ENCODE measurements at regions not wholly inside any gene's neighbourhood (a gene's known extent, or its start where the extent isn't known, plus 50 kb on each side); places are given as distances from the start of the nearest gene placed in this dataset.

DNA sequence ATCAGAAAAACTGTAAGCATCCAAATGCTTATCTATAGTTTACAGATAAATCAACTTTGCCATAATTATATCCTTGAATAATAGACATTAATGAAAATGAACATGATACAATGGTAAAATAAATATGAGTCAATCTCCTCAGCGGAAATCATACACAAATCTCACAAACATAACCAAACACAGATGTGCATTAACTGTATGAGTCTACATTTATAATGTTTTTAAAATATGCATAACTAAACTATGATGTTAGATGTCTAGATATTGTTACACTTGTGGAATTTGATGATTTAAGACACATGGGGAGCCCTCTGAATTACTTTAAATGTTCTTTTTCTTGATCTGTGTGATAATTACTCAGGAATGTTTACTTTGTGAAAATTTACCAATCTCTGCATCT is 951.2 kb downstream of the TECRL start:
- DNase-seq: no peak

DNA sequence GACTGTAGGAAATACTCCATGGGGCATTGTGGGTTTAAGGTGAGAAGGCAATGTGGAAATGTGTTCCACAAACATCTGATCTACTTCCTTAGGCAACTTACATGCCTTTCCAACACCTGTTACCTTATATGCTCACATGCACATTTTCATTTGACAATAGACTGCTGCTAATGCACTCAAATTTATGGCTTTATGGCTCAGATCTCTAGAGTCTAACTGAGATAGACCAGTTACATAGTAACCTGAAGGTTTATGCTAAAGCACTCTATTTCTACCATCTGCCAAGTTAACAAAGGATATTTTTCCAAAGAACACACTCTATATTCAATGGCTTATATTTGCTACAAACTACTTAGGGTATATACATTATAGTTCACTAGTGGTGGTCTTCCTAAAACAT is 969.0 kb downstream of the TECRL start:
- no peak for DNase-seq

DNA sequence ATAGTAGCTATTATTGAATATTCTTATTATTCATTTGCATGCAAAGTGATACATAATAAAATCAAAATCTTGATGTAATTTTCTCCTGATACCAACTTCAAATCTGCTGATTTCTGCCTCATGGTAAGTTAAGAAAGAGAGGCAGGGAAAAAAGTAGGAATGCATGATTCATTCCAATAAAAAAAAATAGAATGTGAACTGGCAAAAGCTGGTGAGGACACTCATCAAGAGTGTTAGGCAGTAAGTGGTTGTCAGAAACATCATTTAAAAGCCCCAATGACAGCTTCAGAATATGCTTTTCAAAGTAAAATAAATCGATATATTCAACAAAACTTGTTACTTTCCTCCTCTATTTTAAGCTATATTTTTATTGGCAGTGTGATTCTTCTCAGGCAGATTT is 979.1 kb downstream of the TECRL start:
- no peak for DNase-seq

DNA sequence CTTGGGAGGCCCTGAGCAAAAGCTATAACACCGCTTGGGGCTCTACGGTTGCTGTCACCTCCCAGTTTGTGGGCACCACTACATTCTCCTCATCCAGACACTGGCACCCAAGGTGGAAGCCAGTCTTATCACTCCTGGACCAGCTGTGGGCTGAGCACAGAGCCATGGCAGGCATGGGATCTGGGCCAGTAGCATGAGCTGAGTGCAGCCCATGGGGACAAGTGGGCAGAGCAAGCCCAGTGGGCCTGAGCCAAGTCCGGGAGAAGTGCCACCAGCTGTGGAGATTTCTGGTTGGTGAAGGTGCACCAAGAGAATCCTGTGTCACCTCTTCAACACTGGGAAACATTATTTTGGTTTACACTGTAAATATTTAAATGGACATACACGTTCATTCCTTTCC is 1013.0 kb downstream of the TECRL start:
- DNase-seq: no peak

DNA sequence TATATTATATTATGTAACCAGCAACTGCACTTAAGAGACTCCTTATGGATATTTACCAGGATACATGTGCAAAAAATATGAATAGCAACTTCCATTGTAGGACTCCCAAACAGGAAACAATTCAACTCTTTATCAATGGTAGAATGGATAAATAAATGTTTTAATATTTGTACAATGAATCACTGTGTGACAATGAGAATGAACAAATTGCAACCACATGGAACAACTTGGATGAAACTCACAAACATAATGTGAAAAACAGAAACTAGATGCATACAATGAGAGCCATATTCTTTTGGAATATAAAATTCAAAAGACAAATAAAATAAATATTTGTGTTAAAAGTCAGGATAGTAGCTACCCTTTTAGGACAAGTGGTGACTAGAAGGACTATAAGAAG is 1015.7 kb downstream of the TECRL start:
- DNase-seq: no peak

DNA sequence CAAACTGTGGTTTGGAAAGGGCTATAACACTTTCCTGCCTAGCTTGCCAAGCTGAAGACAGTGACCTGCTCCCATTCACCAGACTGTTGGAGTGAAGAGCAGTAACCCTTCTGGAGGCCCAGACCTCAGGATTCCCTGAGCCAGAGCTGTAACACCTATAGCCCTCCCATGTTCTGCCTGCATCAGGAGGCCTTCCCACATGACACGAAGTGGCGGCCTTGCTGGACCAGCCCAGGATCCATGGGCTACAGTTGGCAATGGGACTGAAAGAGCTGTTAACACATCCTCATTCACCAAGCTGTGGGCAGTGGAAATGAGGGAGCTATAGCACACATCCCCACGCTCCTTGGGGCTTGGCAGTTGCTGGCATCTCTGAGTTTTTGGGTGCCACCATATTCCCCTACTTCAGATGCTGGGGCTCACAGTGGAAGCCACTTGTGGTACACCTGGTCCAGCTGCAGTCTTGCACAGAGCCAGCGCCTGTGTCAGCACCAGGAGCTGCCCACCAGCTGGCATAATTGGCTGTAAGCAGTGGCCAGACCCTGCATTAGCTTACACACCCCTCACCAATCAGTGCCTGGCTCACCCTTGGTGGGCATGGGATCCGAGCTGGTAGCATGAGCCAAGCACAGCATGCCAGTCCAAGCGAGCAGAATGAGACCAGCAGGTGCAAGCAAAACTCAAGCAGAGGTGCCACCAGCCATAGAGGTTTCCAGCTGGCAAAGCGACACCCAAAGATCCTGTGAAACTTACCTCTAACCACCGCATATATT is 1029.3 kb downstream of the TECRL start:
- no peak for DNase-seq

GRCh38 chr4:63371001-63371400 is 1038.2 kb downstream of the TECRL start:
- no peak for DNase-seq

DNA sequence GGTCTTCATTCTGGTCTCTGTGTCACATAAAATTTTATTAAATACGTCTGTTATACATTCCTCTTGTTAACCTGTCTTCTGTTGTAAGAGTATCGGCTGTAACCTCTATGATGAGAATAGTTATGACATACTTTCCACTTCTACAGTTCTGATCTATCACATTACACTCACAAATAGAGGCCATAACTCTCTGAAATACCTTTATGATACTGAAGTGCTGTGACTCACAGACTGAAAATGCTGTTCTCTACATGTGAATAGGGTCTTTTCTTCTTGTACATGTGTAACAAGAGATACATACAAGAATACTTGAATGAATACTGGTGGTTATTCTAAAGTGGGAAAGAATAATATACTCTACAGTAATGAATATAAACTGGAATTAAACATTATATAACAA is 1047.6 kb downstream of the TECRL start:
- DNase-seq: no peak

DNA sequence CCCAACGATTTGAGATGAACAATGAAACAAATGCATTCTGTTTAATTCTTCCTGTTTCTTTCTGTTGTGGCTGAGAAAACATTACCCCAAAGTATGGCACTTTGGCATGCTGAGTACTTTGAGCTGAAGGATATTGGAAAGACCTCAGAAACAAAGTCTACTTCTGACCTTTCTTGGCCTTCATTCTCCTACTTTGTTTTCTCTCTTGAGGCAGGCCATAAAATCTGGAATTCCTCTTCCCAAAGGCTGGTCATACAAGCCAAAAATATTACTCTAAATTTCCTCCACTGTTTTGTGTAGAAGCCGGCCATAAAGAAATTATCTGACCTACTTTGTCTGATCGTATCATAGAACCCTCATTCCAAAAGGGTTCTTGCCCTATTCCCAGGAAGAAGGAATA is 1048.2 kb downstream of the TECRL start:
- DNase-seq: no peak

- DNase-seq: no peak
These were observed 1059.6 kb downstream of the TECRL start for GRCh38 chr4:63349674-63350025.

GRCh38 chr4:63348735-63349673 is 1060.2 kb downstream of the TECRL start:
- DNase-seq: no peak

- DNase-seq: no peak
These were observed 1084.1 kb downstream of the TECRL start for GRCh38 chr4:63325140-63325539.

- no peak for DNase-seq
These were observed 1092.6 kb downstream of the TECRL start for GRCh38 chr4:63316633-63317032.

DNA sequence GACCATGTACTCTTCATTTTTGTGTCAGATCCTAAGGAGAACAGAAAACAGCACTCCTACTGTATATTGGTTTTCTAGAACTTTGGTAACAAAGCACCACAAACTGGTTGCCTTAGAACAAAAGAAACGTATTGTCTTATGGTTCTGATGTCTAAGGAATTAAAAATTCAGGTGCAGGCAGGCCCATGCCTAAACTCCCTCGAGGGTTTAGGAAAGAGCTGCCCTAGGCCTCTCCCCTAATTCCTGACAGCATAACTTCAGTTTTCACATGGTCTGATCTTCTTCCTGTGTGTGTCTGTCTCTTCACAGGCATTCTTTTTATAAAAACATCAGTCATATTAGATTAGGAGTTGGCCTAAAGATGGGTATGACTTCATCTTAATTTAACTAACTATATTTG is 1093.6 kb downstream of the TECRL start:
- no peak for DNase-seq

GRCh38 chr4:63308697-63309096 is 1100.6 kb downstream of the TECRL start:
- DNase-seq: no peak

DNA sequence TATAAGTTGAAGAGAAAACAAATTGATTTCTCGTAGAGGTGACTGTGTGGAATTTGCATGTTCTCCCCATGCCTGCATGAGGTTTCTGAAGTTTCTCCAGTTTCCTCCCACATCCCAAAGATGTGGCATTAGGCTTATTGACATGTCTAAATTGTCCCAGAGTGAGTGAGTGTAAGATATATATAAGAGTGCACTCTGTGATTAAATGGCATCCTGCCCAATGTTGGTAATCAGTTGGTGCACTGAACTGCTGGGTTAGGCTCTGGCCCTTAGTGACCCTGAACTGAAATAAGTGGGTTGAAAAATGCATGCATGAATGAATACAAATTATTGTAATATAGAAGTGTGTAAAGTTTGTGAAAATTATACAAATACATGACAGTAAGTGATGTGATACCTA is 1106.5 kb downstream of the TECRL start:
- DNase-seq: no peak

DNA sequence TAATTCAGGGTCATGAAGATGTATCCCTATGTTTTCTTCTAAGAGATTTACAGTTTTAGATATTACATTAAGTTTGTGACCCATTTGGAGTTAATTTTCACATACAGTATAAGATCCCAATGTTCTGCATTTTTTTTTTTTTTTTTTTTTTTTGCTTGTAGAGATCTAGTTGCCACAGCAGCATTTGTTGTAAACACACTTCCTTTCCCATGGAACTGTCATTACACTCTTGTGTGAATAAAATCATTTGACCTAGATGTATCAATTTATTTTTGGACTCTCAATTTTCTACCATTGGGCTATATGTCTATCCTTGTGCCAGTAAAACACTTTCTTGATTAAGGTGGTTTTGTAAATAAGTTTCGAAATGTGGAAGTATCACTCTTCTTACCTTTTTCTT is 1107.2 kb downstream of the TECRL start:
- DNase-seq: no peak

GRCh38 chr4:63296773-63297172 is 1112.5 kb downstream of the TECRL start:
- DNase-seq: no peak

DNA sequence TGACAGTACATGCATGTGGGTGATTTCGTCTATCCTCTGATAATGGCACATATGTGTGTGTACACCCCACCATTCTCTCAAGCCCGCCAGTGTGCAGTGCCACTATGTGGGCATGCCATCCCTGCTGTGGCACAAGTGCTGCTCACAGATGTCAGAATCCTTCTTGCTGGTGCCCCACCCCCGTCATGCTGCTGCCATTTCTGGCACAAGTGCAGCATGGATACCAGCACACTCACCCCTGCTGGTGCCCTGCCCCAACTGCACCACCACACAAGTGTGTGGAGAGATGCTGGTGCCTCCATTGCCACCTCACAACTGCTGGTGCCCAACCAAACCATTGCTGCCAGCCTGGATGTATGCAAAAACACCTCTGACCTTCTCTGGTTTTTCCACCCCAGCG is 1133.8 kb downstream of the TECRL start:
- no peak for DNase-seq

DNA sequence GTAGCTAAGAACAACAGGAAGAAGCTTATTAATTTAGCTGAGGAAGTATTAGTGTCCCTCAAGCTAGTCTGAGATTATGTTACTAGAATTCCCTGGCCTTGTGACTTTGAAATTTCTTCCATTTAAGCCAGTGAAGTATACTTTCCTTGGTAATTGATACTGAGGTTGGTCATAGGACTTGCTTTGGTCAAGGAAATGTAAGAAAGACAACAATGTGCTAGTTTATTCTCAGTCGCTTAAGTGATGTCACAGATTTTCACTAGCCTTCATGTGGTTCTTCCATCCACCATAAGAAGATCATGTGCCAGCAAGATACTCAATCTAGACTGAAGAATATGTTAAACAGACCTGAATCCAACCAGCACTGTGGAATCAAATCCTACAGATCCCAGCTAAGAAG is 1140.1 kb downstream of the TECRL start:
- no peak for DNase-seq

DNA sequence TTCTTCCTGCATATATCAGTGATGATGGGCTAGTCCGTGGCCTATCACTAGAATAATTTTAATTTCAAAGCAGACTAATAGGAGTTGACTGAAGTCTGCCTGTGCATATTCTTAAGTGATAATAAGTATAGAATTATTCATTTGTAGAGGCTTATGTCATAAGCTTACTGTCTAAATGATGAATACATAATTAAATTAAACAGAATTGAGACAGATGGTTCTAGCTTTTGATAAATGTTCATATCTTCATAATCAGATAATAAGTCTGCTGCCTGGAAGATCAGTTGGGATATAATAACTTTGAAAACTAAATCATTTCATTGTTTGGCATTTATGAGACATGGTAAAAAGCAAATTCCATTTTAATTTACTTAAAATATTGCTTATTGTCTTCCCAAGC is 1175.6 kb downstream of the TECRL start:
- DNase-seq: no peak

- no peak for DNase-seq
These were observed 1177.2 kb downstream of the TECRL start for GRCh38 chr4:63232058-63232457.

- no peak for DNase-seq
These were observed 1183.0 kb downstream of the TECRL start for GRCh38 chr4:63226229-63226628.

DNA sequence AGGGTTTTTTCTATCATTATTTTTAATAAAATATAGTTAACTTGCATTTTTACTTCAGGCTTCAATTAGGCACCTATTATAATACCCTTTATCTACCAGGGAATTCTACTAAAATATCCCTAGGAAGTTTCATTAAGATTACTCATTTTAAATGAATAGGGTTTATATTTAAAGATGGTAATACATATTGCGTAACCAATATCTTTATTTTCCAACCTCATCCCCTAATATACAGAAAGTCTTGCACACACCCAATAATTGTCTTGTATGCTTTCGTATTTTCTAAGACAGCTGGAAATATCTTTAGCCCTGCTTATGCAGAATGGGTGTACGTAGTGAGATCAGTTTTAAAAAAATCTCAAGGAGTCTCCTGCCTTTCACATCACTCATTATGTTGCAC is 1186.8 kb downstream of the TECRL start:
- no peak for DNase-seq

Measured in stimulated activated CD4-positive, alpha-beta T cell treated with anti-CD3 and anti-CD28 coated beads, Interleukin-4, amount 100 ng/mL, for 24 hours (primary cell).